HG03575 (cell line): ENCODE measurements at regions not wholly inside any gene's neighbourhood (a gene's known extent, or its start where the extent isn't known, plus 50 kb on each side); places are given as distances from the start of the nearest gene placed in this dataset.
"Not testable (repeated sequence)": the region's sequence is repeated elsewhere in the genome, so short reads cannot be mapped to it uniquely, and the experiment has no call there.

ENCODE experiments used
- ATAC-seq: cut with Tn5 transposase; IDR thresholded peaks from one replicate; pipeline ENCODE4 v1.9.1; 2021; ENCODE audit not compliant: unreplicated experiment, insufficient number of reproducible peaks, low FRiP score; ENCODE audit errors: extremely low read depth

- no peak for ATAC-seq
Observed at GRCh38 chr13:95386370-95386769, 85.1 kb upstream of the ABCC4 start.

DNA sequence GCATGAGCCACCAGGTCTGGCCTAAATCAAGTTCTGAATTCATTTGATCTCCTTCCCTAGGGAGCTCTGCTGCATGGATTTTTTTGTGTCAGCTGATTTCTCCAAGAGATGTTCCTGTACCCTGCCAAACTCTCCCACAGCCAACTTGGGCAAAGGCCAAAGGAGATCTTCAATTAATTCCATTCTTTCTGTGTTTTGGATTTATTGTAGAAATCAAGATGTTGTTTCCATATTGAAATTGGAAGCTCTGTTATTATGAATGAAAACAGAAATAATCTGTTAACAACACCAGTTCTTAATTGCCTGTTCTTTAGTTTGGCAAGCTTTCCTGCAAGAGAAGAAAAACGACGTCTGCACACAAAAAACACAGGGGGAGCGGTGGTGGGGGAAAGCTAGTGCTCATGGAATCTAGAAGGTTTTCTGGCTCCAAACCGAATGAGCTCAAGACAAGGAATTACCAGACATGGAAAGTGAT is 86.5 kb upstream of the ABCC4 start:
- no peak for ATAC-seq

GRCh38 chr13:95388420-95389079 is 87.3 kb upstream of the ABCC4 start:
- ATAC-seq = no peak

DNA sequence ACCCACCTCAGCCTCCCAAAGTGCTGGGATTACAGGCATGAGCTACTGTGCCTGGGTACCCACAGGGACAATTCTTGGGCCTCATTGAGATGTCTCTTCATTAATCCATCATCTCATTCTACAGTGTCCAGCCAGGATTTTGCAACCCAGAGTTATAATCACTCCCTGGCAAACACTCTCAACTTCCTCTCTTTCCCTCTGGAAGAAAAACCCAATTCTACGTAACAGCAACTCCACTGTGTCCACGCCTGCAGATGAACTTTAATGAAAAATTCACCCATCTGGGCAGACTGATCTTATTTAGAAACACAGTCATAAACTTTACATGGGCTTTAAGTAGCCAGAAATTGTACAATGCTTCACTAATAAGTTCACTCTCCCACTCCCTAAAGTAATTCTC is 90.1 kb upstream of the ABCC4 start:
- no peak for ATAC-seq

- no peak for ATAC-seq
Observed at GRCh38 chr13:95391785-95392184, 90.5 kb upstream of the ABCC4 start.

GRCh38 chr13:95392597-95392996 is 91.3 kb upstream of the ABCC4 start:
- ATAC-seq = no peak

DNA sequence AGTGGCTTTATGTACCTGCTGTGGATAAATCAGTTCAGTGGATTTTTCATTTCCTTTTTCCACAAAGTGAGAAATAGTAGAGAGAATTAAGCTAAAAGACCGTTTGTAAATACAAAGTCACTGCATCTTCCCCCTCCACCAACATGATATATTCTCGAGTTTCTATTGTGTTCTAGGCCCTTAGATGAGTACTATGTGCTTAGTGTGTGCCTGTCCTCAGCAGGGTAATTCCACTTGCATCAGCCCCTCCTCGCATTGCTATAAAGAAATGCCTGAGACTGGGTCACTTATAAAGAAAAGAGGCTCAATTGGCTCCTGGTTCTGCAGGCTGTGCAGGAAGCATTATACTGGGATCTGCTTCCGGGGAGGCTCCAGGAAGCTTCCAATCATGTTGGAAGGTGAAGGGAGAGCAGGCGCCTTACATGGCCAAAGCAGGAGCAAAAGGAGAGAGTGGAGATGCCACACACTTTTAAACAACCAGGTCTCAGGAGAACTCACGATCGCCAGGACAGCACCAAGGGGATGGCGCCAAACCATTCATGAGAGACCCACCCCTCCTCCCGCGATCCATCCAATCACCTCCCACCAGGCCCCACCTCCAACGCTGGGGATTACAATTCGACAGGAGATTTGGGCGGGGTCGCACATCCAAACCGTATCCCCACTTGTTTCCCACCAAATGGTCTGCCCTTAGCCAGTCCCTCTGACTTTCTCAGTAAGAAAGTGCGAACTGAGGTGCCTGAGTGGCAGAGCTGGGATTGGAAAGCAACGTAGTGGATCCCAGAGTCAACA is 102.3 kb upstream of the ABCC4 start:
- ATAC-seq = no peak

DNA sequence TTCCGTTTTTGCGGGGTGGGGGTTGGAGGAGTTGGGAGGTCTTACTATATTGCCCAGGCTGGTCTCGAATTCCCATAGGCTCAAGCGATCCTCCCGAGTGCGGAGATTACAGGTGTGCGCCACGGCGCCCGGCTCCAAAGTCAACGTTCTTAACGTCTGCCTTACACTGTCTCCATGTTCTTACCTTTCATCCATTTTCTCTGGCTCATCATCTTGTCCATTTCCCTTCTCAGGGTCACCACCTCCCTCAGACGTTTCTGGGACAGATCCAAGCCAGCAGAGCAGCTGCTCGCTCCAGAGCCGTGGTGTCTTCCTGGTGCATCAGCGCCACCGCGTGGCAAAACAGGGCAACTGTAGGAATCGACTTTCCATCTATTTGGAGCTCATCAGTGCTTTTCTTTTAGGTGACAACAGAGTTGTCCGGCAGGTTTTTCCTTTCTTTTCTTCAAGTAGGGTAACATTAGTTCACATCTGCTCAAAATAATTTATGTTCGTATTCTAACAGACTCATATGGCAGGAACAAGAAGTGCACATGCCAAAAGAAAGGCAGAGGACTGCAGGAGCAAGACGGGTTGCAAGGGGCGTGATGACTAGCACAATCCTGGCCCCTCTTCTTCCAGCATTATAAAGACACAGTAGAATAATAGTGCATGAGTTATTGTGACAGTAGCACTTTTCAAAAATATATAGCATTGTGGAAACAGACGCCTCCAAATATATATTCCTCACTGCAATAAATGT is 103.1 kb upstream of the ABCC4 start:
- ATAC-seq = peak; percentile 52

GRCh38 chr13:95406176-95406575 is 104.9 kb upstream of the ABCC4 start:
- ATAC-seq = no peak

DNA sequence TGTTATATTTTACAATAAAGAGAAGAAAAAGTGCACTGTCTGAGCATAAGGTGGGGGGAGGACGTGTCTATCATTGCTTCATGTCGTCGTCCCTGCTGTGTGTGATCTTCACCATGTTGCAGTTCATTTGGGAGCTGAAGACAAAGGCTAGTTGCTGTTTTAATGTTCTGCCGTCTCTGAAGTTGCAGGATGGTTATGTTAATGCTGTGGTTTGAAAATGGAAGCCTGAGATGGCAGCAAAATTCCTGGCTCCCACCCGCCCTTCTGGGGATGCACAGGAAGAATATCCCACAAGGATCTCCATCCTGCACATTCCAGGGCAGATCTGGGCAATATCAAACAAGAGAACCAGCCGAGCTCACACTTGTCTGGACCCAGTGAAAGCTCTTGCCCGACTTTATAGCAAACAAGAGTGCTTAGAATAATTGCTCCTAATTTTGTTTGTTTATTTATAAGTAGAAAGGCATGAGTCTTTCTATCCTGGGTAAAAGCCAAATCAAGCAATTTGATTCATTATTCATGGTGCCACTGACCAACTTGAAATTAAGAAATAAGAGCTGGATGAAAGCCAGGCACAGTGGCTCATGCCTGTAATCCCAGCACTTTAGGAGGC is 110.3 kb upstream of the ABCC4 start:
- no peak for ATAC-seq

GRCh38 chr13:95418946-95419345 is 117.7 kb upstream of the ABCC4 start:
- no peak for ATAC-seq

DNA sequence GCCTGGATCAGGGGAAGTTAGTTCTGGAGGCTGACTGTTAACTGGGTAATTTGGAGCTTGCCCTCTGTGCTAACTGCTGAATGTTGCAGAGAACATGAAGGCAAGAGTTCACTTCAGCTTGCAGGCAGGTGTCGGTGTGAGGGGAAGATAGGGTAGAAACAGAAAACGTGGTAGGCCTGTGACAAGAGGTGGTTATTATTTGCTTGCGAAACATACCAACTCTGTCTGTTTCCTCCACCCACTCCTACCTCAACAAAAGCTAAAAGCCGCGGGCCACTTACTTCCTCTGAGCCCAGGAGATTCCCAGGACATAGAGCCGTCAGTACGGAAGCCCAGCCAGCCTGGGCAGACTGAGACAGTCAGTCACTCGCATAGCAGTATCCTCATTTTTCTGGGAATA is 119.2 kb upstream of the ABCC4 start:
- no peak for ATAC-seq

DNA sequence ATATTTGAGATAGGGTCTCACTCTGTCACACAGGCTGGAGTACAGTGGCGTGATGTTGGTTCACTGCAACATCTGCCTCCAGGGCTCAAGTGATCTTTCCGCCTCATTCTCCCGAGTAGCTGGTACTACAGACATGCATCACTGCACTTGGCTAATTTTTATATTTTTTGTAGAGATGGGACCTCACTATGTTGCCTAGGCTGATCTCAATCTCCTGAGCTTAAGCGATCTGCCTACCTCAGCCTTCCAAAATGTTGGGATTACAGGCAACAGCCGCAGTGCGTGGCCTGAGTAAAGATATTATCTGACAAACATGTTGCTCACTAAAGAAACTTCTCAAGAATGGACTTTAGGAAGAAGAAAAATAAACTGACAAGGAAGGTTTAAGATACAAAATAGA is 125.4 kb upstream of the ABCC4 start:
- ATAC-seq = no peak

- ATAC-seq = not testable (repeated sequence)
Observed at GRCh38 chr13:95430525-95430924, 122.0 kb upstream of the CLDN10 start.

DNA sequence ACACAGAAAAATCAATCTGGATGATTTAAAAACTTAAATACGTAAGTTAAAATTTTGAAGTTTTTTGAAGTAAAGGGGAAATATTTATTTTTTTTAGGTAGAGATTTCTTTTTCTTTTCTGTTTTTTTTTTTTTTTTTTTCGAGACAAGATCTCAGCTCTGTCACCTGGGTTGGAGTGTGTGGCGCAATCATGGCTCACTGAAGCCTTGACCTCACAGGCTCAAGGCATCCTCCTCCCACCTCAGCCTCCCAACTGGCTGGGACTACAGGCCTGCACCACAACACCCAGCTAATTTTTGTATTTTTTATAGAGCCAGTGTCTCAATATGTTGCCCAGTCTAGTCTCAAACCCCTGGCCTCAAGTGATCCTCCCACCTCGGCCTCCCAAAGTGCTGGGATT is 120.4 kb upstream of the CLDN10 start:
- no peak for ATAC-seq

DNA sequence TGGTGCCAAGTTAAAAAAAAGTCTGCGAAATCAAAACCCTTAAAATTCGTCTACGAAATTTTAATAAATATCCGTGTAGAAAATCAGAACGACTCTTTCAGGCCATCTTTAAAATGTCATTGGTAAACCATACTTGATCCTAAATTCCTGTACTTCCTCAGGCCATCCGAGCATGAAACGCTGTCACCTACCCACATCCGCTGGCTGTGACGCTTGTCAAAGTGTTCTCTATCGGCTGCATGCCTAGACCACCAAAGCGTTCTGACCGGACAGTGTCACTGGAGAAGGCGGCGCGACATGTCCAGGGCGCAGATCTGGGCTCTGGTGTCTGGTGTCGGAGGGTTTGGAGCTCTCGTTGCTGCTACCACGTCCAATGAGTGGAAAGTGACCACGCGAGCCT is 119.0 kb upstream of the CLDN10 start:
- no peak for ATAC-seq

GRCh38 chr13:95434111-95434510 is 118.4 kb upstream of the CLDN10 start:
- no peak for ATAC-seq

DNA sequence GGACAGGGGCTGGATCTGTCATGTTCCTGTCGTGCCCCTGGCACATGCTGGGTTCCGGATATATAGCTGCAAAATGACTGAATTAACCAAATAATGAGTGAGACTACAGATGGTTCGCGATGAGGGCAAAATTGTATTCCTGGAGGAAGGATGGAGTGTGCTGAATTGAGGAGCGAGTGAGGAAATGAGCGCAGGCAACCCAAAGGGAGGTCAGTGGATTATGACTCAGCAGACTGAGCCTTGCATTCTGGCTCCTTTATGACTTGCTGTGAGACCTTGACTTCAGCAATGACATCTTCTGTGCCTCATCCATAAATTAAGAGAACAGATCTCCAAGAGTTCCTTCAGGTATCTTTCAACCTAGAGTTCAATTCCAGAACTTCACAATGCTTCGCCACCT is 115.0 kb upstream of the CLDN10 start:
- no peak for ATAC-seq

DNA sequence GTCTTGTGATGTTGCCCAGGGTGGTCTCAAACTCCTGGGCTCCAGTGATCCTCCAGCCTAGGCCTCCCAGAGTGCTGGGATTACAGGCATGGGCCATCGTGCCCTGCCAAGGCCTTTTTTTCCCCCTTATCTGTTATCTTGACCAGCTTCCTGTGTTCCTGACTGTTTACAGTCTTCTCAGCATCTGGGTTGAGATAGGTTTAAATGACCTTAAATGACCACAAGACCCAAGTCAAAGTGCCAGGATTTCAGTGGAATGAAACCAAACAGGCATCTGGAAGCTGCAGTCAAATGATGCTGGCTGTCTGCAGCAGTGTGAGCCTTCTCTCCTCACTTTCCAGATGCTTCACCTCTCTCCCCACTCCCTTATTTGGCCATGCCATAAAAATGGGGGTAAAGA is 114.2 kb upstream of the CLDN10 start:
- no peak for ATAC-seq
